ENCODE measurements at regions not wholly inside any gene's neighbourhood (a gene's known extent, or its start where the extent isn't known, plus 50 kb on each side); places are given as distances from the start of the nearest gene placed in this dataset.

DNA sequence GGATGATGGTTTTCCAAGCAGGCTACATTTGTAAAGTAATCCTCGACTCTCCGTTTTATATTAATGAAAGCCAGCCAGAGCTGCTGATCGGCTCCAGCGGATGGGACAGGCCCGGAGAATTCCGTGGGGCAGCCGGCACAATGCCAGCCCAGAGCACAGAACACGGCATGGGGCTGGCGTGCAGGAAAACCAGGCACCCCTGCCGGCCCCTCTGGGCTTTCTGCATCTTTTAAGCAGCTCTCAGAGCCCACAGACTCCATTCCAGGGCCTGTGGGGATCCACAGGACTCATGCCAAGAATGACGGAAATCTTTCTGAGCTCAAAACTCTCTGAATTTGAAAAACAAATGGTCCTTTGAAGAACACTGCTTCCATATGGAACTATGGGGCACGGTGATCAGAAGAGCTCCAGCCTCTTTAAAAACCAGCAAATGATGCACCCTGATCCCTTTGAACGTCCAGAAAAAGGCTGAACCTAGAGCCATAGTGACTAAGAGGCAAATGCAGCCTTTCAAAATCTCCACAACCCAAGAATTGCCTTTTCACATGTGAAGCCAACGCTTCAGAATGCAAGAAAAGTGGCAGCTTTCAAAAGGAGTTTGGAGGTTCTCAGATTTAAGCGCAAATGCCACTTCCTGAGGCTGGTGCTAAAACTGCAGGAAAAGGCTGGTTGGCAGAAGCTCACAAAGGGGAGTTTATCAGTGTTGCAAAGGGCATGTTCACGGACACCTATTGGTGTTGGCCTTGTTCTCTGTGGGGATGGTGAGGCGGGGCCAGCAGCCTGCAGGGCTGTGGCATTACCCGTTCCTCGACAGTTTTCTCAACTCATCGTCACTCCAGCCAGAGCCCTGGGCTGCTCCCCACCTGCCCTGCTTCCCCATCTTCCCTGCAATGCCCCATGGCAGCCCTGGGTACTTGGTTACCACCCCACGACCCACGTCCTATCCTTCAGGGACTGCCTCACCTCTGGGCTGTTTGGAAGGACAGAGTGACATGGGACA, 212.5 kb downstream of the CTTN start:
- no peak for DNase-seq

DNA sequence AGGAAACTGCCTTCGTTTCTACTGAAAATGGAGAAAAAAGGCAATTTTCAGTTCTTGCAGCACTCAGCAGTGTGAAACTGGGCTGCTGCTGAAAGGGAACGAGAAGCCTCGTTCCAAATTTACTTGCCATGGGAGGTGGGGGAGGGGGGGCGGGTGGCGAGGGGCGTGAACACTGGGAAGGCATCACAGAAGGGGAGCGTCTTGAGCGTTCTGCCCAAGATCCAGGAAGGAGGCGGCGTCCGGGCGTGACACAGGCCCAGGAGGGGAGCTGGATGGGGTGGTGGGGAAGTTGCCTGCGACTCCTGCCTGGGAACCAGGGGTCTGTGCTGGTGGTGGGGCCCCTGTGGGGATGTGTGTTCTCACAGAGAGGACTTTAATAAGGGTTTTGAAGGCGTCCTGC, 213.5 kb downstream of the CTTN start:
- DNase-seq: no peak

DNA sequence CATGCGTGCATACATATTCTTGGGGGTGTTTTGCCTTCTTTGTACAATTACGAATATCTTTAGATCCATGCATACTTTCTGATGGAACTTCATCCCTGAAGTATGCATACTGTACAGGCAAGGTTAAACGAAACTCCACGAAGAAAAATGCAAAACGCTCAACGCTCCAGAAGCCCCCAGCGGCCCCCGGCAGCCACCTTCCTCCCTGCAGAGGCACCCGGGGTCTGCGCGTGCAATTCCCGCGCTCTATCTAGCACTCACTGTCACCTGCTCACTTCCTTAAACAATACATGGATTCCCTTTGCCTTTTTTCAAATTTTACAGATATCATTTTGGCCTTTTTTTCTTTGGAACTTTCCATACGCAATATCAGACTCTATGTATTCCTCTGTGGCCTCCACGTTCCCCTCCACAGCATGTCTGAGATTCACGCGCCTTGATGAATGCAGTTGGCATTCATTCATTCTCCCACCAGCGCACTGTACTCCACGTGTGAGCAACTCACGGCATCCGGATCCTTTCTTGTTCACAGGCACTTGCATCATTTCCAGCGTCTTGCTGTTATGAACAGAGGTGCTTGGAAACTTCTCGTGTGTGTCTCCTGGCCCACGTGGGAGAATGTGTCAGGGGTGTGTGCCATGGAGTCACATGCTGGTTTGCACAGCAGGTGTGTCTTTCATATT, 214.3 kb downstream of the CTTN start:
- DNase-seq: no peak

DNA sequence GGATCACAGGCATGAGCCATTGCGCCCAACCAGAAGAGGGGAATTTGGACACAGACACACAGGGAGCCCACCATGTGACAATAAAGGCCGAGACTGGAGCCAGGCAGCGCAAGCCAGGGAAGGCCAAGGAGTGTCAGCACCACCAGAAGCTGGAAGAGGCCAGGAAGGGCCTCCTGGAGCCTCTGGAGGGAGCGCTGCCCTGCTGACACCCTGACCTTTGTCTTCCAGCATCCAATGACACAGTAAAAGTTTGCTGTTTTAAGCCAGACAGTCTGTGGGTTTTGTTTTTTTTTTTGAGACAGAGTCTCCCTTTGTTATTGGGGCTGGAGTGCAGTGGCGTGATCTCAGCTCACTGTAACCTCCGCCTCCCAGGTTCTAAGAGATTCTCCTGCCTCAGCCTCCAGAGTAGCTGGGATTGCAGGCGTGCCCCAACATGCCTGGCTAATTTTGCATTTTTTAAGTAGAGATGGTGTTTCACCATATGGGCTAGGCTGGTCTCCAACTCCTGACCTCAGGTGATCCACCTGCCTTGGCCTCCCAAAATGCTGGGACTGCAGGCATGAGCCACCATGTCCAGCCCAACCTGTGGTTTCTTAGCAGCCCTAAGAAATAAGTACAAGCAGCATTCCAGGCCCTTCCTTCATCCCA, 215.8 kb downstream of the CTTN start:
- no peak for DNase-seq

DNA sequence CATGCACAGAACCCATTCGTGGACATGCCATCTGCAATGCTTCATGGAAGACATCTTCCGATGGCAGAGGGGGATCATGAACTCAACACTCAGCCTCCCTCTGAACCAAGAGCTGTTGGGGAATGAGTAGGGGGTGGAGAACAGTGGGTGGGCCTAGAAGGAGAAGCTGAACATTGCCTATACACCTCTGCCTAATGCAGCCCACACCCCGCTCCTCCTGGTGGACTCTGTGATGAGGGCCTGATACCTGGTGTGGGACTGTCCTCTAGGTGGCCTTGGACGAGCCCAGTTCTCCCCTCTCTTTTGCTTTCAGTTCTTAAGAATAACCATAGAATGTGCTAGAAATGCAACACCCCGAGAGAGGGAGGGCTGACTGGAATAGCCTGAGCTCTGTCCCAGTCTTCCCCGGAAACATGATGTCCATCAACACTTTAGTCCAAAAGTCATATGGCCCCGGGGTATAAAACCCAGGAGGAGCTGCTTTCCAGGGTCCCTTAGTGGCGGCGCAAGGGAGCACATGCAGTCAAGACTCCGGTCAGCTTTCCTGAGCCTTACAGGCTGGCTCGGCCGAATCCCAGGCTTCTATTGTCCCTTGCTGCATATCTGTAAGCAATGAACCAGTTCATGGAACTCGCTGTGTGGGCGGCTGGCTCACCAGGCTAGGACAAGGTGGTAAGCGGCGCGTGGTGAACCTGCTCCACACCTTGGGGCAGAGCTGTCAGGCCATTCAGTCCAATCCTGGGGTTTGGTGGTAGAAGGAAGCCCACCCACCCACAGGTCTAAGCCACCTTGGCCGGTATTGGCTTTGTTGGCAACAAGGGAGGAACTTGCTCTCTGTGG, 216.9 kb downstream of the CTTN start:
- no peak for DNase-seq

DNA sequence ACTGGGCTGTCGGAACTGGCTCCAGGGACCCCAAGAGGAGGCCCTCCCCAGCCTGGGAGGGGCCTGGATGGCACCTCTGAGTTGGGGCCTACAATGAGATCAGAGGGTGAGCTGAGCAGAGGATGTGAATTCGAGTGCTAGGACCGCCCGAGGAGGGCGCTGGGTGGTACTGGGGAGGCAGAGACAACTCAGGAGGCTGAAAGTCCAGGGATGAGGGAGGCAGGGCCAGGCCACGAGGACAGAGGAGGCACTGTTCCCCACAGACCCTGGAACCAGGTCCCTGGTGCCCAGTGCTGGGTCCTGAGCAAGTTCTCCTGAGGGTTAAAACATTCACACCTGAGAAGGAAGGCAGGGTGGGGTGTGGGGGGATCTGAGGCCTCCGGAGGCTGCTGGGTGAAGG, 218.0 kb downstream of the CTTN start:
- DNase-seq: no peak

DNA sequence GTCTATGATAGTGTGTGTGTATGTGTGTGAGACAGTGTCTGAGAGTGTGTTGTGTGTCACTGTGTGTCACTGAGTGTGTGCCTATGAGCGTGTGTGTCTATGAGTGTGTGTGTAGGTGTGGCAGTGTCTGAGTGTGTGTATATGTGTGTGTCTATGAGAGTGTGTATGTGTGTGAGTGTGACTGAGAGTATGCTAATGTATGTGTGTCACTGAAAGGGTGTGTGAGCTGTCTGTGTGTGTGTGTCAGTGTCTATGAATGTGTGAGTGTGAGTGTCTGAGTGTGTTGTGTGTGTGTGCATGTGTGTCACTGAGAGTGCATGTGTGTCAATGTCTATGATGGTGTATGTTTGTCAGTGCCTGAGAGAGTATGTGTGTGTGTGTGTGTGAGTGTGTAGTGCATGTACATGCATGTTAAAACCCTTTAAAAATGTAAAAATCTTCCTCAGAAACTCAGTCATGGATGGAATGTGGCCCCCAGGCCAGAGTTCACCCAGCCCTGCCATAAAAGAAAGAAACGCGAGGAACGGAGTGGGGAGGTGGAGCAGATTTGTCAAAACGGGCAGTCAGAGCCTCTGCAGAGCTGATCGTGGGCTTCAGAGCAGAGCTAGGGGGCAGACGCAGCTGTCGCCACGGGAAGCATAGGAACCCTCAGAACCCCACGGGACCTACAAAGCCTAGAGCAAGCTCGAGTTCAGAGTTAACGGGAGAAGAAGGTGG, 218.8 kb downstream of the CTTN start:
- DNase-seq: no peak

DNA sequence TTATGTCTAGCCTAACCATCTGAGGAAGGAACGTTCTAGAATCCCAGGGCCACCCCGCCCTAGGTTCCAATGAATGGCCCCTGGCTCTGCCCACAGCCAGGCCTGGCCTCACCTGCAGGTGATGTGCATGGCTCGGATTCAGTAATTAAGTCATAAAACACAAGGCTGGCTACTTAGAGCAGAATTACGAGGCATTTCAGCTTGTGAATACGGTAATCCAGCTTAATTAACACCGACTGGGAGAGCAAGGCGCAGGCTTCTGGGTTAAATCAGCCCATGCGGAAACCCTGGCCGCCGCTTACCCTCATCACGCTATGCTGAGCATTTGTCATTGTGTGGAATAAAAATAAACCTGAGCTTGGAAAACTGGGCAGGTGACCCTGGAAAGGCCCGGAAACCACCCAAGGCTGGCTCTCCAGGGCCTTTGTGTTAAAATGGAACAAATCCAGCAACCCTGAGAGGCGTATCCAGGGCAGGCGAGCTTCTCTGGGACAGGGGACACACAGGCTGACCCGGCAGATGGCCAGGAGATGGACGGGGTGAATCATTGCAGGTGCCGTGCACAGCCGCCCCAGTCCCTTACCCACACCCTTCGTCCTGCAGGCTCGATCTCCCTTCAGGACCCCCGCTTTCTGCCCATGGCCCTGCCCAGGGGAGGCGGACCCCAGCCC, 220.2 kb downstream of the CTTN start:
- no peak for DNase-seq

DNA sequence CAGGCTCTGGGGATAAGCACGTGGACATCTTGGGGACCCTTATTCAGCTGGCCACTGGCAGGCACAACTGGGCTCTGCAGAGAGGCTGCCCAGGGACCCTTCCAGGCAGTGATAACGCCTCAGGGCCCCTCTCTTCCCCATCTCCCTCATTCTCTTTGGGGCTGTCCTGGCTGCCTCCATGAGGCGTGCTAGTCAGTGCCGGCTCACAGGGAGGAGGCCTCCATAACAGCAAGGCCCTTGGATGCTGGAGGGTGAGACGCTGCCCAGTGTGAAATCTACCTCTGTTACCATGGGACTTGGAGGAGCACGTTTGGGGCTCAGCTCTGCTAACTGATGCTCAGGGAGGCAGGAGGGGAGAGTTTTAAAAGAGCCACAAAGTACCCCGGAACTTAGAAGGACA, 221.3 kb downstream of the CTTN start:
- no peak for DNase-seq

DNA sequence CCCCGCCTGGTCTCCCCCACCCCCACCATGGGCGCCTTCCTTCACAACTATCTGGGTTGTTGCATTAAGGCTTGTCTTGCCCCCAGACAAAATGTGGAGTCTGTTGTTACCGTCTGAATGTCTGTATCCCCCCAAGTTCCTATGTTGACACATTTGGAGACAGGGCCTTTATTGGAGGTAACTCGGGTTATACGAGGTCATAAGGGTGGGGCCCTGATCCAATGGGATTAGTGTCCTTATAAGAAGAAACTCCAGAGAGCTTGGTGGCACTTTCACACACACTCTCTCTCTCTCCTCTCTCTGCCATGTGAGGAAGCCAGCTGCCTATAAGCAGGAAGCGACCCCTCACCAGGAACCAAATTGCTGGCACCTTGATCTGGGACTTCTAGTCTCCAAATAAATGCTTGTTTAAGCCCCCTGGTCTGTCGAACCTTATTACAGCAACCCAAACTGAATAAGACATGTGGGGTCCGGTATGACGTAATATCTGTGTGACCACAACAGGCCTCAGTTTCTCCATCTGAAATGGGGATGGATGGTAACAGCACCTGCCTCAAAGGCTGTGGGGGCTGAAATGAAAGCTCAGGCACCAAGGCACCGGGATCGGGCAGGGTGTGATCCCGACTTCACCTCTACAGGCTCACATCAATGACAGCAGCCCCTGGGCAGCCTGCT, 222.3 kb downstream of the CTTN start:
- DNase-seq: no peak

DNA sequence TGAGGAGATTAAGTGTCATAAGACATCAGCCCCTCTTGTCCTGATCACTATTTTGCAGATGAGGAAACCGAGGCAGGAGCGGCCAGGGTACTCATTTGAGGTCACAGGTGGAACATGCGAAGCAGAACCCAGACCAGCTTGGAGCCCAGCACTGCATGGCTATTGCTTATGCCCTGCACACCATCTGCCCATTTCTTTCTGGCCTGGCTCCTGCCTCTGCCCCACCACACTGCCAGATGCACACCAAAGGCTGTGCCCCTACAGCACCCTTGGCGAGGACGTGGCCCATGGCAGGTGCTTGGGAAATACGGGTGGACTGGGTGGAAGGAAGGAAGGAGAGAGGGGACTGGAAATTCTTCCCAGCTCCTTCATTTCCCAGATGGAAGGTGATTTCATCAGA, 222.9 kb downstream of the CTTN start:
- DNase-seq: no peak

DNA sequence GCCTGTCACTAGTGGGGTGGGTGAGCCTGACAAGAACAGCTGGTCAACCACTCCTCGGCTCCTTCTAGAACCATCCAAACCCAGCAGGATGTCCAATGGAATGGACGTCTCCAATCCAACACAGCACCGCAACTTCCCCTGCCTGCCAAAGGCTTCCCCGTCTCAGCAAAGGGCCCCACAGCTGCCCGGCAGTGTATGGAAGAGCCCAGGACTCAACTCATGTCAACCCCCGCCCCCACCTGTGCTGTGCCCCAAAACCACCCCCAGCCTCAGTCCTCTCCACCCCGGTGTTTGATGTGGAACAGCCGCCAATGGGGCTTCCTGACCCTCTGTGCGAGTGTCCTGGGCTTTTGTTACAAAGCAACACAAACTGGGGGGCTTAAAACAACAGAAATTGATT, 223.8 kb downstream of the CTTN start:
- DNase-seq: no peak

DNA sequence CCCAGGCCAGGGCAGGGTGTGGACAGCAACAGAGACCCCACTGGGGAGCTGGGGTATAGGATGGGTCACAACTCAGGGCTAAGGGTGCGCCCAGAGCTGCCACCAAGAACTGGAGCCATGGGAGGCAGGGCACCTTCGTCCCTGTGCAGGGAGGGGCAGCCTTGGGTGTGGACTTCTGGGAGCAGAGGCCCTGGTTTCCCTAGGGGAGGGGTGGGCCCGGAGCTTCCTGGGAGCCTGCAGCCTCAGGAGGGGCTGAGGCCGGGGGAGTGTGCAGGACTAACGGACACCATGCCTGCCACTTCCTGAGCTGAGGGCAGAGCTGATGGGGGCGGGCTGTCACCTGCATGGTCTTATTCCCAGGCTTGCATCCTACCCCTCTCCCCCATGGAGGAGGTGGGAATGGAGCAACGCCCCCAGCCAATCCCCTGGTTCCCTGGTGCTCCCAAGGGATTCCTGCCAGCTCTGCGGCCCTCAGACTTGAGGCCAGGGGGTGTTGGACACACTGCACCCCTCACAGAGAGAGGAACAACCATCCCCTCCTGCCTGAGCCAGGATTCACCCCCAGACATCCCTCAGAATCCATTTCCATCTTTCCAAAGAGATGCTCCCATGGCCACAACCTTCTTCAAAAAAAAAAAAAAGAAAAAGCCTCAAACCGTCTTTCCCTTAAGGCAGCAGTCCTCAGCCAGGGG, 225.7 kb downstream of the CTTN start:
- DNase-seq: no peak

DNA sequence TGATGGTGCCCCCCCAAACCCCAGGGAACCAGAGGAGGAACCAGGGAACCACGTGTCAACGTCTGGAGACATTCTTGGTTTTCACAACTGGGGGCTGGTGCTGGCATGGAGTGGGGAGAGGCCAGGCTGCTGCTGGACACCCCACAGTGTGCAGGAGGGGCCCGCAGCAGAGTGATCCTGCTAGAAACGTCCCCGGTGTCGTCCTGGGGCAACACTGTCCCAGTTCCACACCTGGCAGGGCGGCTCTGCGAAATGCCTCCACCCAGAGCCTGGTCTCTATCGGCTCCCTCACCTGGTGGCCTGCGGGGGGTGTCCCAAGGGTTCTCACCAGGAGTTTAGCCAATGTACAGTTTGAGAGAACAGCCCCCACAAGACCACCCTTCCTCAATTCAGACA, 226.3 kb downstream of the CTTN start:
- DNase-seq: no peak

DNA sequence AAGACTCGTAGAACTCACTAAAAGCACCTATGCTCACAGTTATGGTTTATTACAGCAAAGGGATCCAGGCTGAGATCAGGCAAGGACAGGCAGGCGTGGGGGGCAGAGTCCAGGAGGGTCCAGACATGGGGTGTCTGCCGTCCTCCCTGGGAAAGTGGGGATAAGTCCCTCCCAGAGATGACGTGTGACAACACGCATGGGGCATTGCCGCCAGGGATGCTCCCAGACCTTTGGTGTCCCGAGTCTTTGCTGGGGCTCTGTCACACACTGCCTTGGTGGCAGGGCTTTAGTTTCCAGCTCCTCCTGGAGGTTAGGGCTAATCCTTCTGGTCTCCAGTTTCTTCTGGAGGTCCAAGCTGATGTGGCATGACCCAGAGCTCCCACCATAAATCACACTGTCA, 226.7 kb downstream of the CTTN start:
- DNase-seq: no peak

DNA sequence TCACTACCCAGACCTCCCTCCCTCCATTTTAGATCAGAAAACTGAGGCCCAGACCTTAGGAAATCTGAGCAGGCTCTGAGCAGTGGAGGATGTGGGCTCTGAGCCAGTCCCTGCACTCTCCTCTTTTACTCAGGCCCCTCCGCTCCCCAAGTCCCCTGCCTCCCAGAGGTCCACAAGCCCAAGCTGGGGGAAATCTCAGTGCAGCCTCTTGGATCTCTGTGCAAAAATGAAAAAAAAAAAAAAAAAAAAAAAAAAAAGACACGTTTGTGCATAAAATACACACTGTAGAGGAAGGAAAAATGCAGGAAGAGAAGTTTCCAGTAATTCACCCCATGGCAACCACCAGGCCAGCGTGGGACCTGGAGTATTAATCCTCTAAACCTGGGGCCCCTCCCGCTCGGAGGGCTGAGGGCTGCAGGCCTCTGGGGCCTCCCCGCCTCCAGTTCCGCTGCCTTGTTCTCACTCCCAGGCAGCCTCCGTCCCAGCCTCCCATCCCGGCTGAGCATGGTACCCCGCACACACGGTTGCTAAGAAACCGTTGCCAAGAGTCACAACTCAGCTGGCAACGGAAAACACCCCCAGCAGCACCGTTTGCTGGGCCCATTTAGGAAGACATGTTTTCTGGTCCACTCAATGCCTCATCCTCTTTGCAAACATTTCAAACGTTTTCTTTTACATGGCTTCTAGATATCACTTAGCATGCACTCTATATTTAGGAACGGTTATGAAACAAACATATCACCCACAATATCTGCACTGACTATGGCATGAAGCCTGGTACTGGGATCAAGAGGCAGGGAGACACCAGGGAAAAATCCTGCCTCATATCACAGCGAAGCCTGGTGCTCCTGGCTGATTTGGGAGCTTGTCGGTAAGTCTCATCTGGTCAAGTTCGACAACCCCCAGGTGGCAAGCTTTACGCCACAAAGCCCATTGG, 227.5 kb downstream of the CTTN start:
- no peak for DNase-seq

DNA sequence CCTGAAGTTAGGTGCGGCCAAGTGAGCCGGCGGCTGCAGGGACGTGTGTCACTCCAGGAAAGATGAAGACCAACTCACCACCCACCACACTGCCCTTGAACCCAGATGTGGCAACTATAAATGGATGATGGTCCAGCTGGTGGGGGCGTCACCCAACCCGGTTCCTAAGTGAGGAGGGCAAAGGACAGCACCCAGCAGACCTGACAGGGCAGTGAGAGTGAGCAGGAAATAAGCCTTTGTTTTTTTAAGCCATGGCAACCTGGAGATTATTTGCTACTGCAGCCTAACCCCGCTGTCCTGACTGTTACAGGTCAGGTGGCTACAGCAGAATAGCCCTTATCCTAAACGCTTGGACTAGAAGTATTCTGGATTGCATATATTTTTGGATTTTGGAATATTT, 228.9 kb downstream of the CTTN start:
- DNase-seq: no peak

DNA sequence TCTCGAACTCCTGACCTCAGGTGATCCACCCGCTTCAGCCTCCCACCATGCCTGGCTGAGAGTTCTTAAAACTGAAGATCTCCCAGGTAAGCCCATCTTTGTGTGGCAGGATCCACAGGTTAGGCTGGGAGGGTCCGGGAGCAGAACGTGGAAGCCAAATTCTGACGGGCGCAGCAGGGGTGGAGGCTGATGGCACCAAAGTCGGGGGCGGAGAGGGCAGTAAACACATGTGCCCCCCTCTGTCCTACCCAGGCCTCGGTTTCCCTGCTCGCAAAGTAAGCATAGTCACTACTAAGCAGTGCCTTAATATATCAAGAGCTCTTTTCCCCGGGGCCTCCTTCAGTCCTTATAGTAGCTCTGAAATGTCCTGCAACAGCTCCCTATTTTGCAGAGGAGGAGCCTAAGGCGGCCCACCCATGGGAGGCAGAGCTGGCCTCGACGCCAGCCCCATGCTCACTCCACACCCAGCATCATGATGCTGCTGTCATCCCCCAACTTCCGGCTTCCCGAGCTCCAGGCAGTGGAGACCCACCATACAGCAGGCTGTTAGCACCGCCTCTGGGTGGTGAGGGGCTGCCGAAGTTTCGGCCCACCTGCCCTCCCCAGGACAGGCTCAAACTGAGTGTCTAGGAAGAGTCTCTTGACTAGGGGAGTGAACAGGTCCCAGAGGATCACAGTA, 230.0 kb downstream of the CTTN start:
- no peak for DNase-seq
